NCI-H146 (cell line): ENCODE measurements at regions not wholly inside any gene's neighbourhood (a gene's known extent, or its start where the extent isn't known, plus 50 kb on each side); places are given as distances from the start of the nearest gene placed in this dataset.

Source experiments
- DNase-seq: peaks from one replicate; lab custom pipeline; 2025; lab: John Stamatoyannopoulos, UW

DNA sequence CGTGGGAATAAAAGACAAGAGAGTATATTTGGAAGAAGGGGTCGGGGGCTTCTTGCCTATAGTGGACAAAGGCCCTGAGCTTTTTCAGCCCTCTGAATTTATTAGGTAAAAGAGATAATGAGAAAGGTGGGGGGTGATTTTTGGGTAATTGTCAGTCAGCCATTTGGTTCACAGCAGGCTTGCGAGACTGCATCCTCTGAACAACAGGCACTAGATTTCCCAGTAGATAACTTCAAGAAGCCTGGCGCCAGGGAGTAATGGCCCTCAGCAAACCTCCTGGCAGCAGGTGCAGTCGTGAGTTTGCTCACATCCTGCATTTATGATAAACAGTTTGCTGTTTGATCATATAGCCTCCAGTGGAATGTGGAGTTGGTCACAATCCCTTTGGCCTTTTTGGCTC lies 609.0 kb downstream of the DHX35 start:
- no peak for DNase-seq

DNA sequence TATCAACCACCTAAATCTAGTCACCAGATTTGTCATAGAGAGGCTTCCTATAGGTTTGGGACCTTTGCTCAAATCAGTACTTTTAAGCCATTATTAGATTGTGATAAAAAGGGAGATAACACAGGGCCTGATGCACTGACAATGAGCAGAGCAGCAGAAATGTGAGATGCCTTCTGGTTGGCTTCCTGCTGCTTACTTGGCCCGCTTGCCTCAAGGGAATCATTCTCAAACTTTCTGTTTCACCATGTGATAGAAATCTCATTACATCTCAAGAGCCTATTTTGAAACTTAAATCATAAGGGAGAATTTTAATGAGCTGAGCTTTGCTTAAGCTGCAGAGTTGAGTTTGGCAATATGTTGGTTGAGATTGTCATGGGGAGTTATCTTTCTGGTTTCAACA lies 606.0 kb downstream of the DHX35 start:
- DNase-seq, result no peak

- DNase-seq, result no peak
Measured at GRCh38 chr20:39563349-39563748, 601.2 kb downstream of the DHX35 start.

DNA sequence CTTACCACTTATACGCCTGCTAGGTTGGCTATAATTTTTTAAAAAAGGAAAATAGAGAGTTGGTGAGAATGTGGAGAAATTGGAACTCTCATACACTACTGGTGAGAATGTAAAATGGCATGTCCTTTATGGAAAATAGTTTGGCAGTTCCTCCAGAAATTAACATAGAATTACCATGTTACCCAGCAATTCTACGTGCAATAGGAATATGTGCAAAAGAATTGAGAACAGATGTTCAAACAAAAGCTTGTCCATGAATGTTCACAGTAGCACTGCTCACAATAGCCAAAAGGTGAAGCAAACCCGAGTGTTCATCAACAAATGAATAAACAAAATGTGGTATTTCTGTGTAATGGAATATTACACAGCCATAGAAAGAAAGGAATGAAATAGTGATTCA lies 592.2 kb downstream of the DHX35 start:
- no peak for DNase-seq

- DNase-seq, result no peak
Measured at GRCh38 chr20:39553120-39553519, 591.0 kb downstream of the DHX35 start.

- DNase-seq, result no peak
Measured at GRCh38 chr20:39549733-39550132, 587.6 kb downstream of the DHX35 start.

DNA sequence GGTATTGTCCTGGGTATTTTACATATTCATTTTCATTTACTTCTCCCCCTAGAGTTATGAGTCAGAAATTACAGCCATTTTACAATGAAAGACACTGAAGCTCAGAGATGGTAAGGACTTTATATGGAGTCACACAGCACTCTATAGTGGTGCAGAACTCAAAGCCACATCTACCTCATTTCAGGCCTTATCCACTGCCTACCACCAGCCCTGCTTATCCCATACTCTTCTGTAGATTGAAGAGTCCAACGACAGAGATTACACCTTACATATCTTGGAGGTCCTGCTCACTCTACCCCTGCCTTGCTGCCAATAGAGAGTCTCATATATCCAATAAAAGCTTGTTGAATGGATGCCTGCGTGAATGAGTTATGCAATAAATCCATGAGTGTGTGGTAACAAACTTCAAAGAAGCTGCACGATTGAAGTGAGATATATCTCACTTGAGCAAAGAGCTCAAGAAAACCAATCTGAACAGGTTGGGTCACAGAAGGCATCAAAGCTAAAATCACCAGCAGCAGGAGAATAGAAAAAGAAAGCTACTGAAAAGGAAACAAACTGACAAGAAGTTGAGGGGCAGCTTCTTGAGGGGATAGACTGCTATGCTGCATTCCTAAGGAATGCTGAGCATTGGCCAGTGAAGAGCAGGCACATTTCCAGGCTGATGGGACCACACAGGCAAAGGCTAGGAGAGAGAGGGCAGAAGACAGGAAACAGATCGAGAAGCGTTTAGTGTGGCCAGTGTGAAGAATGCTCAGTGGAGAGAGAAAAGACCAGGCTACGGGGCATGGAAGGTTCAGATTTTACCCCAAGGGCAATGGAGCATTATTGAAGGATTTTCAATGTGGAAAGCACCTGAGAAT lies 585.6 kb downstream of the DHX35 start:
- DNase-seq, result no peak

- no peak for DNase-seq
Measured at GRCh38 chr20:39541136-39541803, 579.1 kb downstream of the DHX35 start.

GRCh38 chr20:39538317-39538716 lies 576.2 kb downstream of the DHX35 start:
- DNase-seq, result no peak

DNA sequence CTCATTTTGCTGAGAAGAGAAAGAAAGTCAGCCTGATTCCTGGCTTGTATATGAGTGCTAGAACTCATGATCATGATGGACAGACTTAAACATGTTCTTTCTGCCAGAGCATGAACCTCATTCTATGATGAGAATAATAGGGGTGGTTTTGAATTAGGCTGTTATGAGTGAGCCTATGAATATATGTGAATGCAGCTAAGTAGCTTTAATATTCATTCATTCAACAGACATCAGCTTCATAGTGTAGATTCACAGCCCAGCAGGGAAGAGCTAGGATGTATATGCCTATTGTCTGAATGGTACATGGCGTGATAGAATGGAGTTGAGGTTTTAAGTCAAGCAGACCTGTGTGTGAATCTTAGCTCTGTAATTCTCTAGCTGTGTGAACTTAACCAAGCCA lies 573.2 kb downstream of the DHX35 start:
- DNase-seq, result no peak

DNA sequence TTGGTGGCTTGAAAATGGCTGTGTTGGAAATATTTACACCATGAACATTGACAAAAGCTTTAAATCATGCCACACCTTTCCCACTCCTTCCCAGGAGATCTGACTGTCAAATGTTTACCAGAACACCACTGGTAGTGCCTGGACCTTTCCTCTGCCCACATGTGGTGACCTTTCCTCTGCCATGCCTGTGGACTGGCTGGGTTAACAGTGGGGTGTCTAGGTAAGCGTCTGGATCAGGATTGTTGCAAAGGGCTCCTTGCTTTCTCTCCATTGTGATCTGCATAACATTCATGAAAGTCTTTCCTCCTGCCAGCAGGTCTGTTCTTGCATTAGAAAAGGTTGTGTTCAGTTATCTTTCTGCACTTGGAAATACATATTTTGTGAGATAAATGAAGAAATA lies 572.7 kb downstream of the DHX35 start:
- no peak for DNase-seq

- no peak for DNase-seq
Measured at GRCh38 chr20:39533858-39534257, 571.7 kb downstream of the DHX35 start.

DNA sequence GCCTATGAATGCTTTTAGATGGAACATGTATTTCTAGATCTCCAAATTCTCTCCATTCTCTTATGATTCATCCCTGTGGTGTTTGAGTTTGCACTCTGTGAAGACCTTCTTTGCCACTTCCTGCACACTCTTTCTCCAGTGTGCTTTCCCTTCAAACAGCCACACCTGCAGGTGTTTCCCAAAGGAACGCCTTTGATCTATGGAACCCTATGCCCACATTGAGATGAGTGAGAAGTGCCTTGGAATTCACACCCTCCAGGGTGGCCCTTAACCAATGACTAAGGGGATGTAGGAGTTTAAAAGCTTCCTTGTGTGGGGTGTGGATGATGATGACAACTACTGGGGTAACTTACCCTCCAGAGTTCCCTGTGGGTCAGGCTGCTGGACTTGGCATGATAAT lies 570.1 kb downstream of the DHX35 start:
- DNase-seq, result no peak

GRCh38 chr20:39528436-39528835 lies 566.3 kb downstream of the DHX35 start:
- no peak for DNase-seq

DNA sequence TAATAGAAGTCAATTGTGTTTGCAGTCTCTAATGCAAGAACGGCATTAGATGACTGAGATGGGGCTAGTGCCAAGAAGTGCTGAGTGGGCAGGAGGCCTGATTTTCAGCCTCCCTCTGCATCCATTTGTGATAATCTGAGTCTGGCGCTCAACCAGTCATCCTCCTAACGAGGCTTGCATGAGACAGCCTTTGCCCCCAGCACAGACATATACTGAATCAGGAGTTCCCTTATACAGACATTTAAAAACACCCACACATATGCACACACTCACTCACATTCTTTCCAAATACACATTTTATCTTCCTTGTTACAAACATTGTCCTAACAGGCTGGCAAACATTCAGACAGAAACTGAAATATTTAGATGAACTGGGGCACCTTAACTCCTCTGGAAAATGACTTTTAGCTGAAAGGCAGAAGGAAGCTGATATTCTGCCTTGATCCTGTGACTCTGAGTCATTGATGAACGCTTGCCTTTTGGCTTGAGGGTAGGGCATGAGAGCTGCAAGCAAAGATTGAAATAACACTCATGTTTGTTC lies 562.3 kb downstream of the DHX35 start:
- no peak for DNase-seq

DNA sequence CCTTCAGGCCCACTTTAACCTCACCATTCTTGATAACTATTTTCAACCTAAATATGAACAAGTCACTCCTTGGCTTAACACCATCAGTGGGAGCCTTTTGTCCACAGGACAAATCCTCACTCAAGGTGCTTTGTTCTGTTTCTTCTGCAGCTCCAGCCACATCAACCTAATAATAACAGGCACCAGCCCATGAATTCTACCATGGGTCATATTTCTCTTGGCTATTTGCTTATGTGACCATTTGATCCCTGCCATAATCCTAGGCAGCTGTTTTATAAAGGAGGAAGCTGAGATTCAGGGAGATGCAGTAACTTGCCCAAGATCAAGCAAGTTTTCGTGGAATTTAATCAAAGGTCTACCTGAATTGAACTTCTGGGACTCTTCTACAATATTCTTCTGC lies 561.3 kb downstream of the DHX35 start:
- no peak for DNase-seq

DNA sequence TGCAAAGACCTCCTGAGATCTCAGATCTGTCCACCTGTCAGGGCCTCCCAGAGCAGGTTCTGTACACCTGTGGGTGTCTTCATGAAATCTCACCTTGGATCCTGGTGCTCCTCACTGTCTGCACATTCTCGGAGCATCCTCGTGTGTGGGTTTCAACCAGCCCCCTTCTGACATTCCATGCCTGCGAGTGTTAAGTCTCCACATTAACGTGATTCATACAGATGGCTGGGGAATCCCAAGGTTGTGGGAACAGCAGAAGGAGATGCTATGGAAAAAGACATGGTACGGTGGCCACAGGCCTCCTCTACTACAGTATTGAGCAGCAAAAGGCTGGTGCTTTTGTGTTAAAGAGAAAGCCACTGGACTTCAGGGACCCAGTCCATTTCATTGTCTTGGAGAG lies 556.5 kb downstream of the DHX35 start:
- DNase-seq, result no peak

GRCh38 chr20:39516964-39517363 lies 554.8 kb downstream of the DHX35 start:
- DNase-seq, result no peak

- DNase-seq, result no peak
Measured at GRCh38 chr20:39504710-39505094, 542.6 kb downstream of the DHX35 start.

- no peak for DNase-seq
Measured at GRCh38 chr20:39503902-39504709, 542.0 kb downstream of the DHX35 start.

- no peak for DNase-seq
Measured at GRCh38 chr20:39492223-39492797, 530.2 kb downstream of the DHX35 start.

- no peak for DNase-seq
Measured at GRCh38 chr20:39491711-39492110, 529.6 kb downstream of the DHX35 start.
